A673 (cell line): ENCODE measurements at regions not wholly inside any gene's neighbourhood (a gene's known extent, or its start where the extent isn't known, plus 50 kb on each side); places are given as distances from the start of the nearest gene placed in this dataset.

ENCODE experiments used
- EZH2 ChIP-seq: fragments of 200-600 bp; sonication (generic); IDR thresholded peaks from 2 replicates; pipeline ENCODE4 v1.6.1; 2017; ENCODE audit warnings: borderline replicate concordance, low read depth, mild to moderate bottlenecking, mixed read lengths, antibody characterized with exemption, low read length; ENCODE audit not compliant: poor library complexity, severe bottlenecking
- TF ChIP-seq, protein P1 (sequence below): fragments of 300-800, 200-600 bp; sonication (generic); conservative IDR thresholded peaks from 2 replicates; pipeline ENCODE4 v1.5.1; 2017; ENCODE audit warnings: low read depth, mild to moderate bottlenecking, antibody characterized with exemption, low read length, moderate library complexity, mixed read lengths

DNA sequence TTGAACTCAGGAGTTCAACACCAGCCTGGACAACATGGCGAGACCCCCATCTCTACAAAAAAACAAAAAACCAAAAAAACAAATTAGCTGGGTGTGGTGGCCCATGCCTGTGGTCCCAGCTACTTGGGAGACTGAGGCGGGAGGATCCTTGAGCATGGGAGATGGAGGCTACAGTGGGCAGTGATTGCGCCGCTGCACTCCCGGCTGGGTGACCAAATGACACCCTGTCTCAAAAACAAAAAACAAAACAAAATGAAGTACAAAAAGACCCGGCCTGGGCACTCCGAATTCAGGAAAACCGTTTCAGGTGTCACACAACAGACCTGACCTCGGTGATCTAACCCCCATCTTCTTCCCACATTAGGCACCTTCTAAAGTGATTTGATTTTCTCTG is 65.5 kb downstream of the INSIG1 start:
- TF ChIP-seq, protein P1, sequence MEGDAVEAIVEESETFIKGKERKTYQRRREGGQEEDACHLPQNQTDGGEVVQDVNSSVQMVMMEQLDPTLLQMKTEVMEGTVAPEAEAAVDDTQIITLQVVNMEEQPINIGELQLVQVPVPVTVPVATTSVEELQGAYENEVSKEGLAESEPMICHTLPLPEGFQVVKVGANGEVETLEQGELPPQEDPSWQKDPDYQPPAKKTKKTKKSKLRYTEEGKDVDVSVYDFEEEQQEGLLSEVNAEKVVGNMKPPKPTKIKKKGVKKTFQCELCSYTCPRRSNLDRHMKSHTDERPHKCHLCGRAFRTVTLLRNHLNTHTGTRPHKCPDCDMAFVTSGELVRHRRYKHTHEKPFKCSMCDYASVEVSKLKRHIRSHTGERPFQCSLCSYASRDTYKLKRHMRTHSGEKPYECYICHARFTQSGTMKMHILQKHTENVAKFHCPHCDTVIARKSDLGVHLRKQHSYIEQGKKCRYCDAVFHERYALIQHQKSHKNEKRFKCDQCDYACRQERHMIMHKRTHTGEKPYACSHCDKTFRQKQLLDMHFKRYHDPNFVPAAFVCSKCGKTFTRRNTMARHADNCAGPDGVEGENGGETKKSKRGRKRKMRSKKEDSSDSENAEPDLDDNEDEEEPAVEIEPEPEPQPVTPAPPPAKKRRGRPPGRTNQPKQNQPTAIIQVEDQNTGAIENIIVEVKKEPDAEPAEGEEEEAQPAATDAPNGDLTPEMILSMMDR, result no peak
- TF ChIP-seq EZH2, result no peak
